ENCODE measurements at regions not wholly inside any gene's neighbourhood (a gene's known extent, or its start where the extent isn't known, plus 50 kb on each side); places are given as distances from the start of the nearest gene placed in this dataset.

DNA sequence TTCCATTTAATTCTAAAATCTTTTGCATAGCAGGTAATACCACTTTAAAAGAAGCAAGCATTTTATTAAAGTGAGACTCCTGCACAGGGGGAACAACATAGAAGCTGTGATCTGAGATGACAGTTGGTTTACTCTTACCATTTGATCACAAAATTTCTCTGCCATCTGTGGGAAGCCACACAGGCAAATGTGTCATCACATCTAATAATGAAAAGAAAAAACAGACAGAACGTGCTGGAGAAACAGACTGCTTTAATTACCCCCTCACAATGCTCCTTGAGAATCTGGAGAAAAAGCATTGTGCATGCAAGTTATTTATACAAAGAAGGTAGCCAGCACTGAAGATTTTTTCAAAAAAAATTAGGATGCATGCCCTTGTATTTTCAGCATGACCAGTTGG lies 165.2 kb upstream of the PTER start:
- Histone ChIP-seq H3K36me3 (ENCODE audit: control insufficient read depth, insufficient read depth, low read length) (no peaks in the 10 kb centered on the region), H3K4me3 (replicated peaks; ENCODE audit: low read depth, low read length) (no peak overlapping the region), H3K27me3 (replicated peaks; ENCODE audit: control insufficient read depth, insufficient read depth, low read length) (no peaks in the 10 kb centered on the region)
- DNase-seq (ENCODE audit: extremely low read depth, insufficient read length) = no peak
- TF ChIP-seq CTCF (IDR thresholded peaks at IDR 0.05; ENCODE audit: insufficient read depth, low read length, poor library complexity, severe bottlenecking) = no peak

DNA sequence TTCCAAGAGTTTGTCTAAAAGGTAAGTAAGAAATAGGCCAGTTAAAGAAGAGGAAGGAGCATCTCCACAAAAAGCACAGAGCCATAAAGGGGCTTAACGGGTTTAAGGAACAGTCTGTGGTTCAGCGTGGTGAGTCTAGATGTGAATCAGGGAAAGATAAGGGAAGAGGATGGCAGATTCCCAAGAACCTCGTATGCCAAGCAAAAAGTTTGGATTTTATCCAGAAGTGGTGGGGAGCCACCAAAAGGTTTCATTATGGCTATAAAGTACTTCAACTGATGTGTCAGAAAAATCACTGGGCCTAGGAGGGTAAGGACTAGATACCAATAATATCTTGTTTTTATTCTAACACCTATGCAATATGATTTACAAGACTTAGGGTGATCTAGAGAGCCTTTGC lies 161.9 kb upstream of the PTER start:
- no peak overlapping the region for H3K4me3 ChIP-seq (replicated peaks; ENCODE audit: low read depth, low read length)
- TF ChIP-seq CTCF (IDR thresholded peaks at IDR 0.05; ENCODE audit: insufficient read depth, low read length, poor library complexity, severe bottlenecking) = no peak
- no peaks in the 10 kb centered on the region for H3K27me3 ChIP-seq (replicated peaks; ENCODE audit: control insufficient read depth, insufficient read depth, low read length)
- DNase-seq (ENCODE audit: extremely low read depth, insufficient read length) = no peak
- no peaks in the 10 kb centered on the region for H3K36me3 ChIP-seq (ENCODE audit: control insufficient read depth, insufficient read depth, low read length)

DNA sequence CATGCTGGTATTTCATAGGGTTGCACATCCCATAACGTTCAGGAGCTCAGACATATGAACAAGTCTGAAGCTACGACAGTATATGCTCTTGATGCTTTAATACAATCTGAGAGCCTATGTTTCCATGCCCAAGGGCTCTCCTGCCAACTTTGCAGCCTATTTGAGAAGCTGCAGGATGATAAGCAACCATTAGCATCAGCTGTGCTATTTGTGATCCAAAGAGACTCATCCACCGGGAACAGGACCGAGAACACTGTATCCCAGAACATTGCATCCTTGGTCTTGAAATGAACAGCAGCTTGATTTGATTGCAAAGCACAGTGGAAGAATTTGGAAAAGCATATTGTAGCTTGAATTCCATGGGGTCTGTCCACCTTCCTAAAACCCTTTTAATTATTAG lies 156.2 kb upstream of the PTER start:
- H3K4me3 ChIP-seq (replicated peaks; ENCODE audit: low read depth, low read length) = no peak overlapping the region
- no peaks in the 10 kb centered on the region for H3K27me3 ChIP-seq (replicated peaks; ENCODE audit: control insufficient read depth, insufficient read depth, low read length)
- no peaks in the 10 kb centered on the region for H3K36me3 ChIP-seq (ENCODE audit: control insufficient read depth, insufficient read depth, low read length)
- no peak for DNase-seq (ENCODE audit: extremely low read depth, insufficient read length)
- no peak for TF ChIP-seq CTCF (IDR thresholded peaks at IDR 0.05; ENCODE audit: insufficient read depth, low read length, poor library complexity, severe bottlenecking)

DNA sequence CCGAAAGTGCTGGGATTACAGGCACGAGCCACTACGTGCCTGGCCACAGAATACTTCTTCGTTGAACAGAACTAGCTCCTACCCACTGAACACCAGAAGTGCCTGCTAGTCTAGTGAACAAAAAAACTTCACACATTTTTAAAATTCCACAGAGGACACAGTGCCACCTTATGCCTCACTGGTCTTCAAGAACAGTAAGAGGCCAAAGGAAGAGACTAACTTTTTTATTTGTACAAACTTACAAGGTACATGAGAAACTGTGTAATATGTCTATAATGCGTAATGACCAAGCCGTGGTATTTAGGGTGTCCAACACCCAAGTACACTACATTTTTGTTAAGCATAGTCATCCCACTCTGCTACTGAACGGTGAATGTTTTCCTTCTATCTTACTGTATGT lies 144.4 kb upstream of the PTER start:
- Histone ChIP-seq H3K27me3 (replicated peaks; ENCODE audit: control insufficient read depth, insufficient read depth, low read length) (no peaks in the 10 kb centered on the region), H3K4me3 (replicated peaks; ENCODE audit: low read depth, low read length) (no peak overlapping the region), H3K36me3 (ENCODE audit: control insufficient read depth, insufficient read depth, low read length) (no peaks in the 10 kb centered on the region)
- DNase-seq (ENCODE audit: extremely low read depth, insufficient read length) = no peak
- no peak for TF ChIP-seq CTCF (IDR thresholded peaks at IDR 0.05; ENCODE audit: insufficient read depth, low read length, poor library complexity, severe bottlenecking)

GRCh38 chr10:16297069-16297468 lies 139.7 kb upstream of the PTER start:
- no peak for TF ChIP-seq CTCF (IDR thresholded peaks at IDR 0.05; ENCODE audit: insufficient read depth, low read length, poor library complexity, severe bottlenecking)
- no peaks in the 10 kb centered on the region for H3K36me3 ChIP-seq (ENCODE audit: control insufficient read depth, insufficient read depth, low read length)
- no peak for DNase-seq (ENCODE audit: extremely low read depth, insufficient read length)
- no peaks in the 10 kb centered on the region for H3K27me3 ChIP-seq (replicated peaks; ENCODE audit: control insufficient read depth, insufficient read depth, low read length)
- no peak overlapping the region for H3K4me3 ChIP-seq (replicated peaks; ENCODE audit: low read depth, low read length)

GRCh38 chr10:16297642-16298041 lies 139.2 kb upstream of the PTER start:
- TF ChIP-seq CTCF (IDR thresholded peaks at IDR 0.05; ENCODE audit: insufficient read depth, low read length, poor library complexity, severe bottlenecking) = no peak
- no peaks in the 10 kb centered on the region for H3K36me3 ChIP-seq (ENCODE audit: control insufficient read depth, insufficient read depth, low read length)
- H3K27me3 ChIP-seq (replicated peaks; ENCODE audit: control insufficient read depth, insufficient read depth, low read length) = no peaks in the 10 kb centered on the region
- no peak overlapping the region for H3K4me3 ChIP-seq (replicated peaks; ENCODE audit: low read depth, low read length)
- DNase-seq (ENCODE audit: extremely low read depth, insufficient read length) = no peak
